ENCODE measurements at regions not wholly inside any gene's neighbourhood (a gene's known extent, or its start where the extent isn't known, plus 50 kb on each side); places are given as distances from the start of the nearest gene placed in this dataset.
"Not testable (repeated sequence)": the region's sequence is repeated elsewhere in the genome, so short reads cannot be mapped to it uniquely, and the experiment has no call there.

DNA sequence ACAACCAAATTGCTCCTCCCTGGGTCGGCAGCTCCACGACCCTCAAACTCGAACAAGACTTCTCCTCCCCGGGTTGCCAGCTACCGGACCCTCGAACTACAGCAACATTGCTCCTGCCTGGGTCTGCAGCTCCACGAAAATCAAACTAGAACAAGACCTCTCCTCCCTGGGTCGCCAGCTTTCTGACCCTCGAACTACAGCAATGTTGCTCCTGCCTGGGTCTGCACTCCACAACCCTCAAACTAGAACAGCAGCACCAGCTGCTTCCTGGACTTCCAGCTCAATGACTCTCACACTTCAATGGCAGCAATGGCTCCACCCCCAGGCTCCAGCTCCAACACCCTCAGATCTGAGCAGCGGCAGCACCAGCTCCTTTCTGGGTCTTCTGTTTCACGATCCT, 311.6 kb downstream of the PREX1 start:
- H3K27ac Mint-ChIP-seq; H3K4me3 Mint-ChIP-seq; H3K36me3 Mint-ChIP-seq (ENCODE audit: low read depth); H3K27me3 Mint-ChIP-seq (ENCODE audit: low read depth); H3K9me3 Mint-ChIP-seq; H3K4me1 Mint-ChIP-seq (ENCODE audit: low read depth): not testable (repeated sequence)

GRCh38 chr20:48514577-48514976, 313.2 kb downstream of the PREX1 start:
- H3K36me3 Mint-ChIP-seq (ENCODE audit: low read depth); H3K4me1 Mint-ChIP-seq (ENCODE audit: low read depth); H3K27me3 Mint-ChIP-seq (ENCODE audit: low read depth); H3K4me3 Mint-ChIP-seq; H3K27ac Mint-ChIP-seq; H3K9me3 Mint-ChIP-seq: not testable (repeated sequence)

DNA sequence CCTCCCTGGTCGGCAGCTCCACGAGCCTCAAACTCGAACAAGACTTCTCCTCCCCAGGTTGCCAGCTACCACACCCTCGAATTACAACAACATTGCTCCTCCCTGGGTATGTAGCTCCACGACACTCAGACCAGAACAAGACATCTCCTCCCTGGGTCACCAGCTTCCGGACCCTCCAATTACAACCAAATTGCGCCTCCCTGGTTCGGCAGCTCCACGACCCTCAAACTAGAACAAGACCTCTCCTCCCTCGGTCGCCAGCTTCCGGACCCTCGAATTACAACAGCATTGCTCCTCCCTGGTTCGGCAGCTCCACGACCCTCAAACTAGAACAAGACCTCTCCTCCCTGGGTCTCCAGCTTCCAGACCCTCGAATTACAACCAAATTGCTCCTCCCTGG, 315.3 kb downstream of the PREX1 start:
- not testable (repeated sequence) for H3K27ac Mint-ChIP-seq; H3K4me1 Mint-ChIP-seq (ENCODE audit: low read depth); H3K9me3 Mint-ChIP-seq; H3K4me3 Mint-ChIP-seq; H3K27me3 Mint-ChIP-seq (ENCODE audit: low read depth); H3K36me3 Mint-ChIP-seq (ENCODE audit: low read depth)

DNA sequence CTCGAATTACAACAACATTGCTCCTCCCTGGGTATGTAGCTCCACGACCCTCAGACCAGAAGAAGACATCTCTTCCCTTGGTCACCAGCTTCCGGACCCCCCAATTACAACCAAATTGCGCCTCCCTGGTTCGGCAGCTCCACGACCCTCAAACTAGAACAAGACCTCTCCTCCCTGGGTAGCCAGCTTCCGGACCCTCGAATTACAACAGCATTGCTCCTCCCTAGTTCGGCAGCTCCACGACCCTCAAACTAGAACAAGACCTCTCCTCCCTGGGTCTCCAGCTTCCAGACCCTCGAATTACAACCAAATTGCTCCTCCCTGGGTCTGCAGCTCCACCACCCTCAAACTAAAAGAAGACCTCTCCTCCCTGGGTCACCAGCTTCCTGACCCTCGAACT, 322.7 kb downstream of the PREX1 start:
- H3K36me3 Mint-ChIP-seq (ENCODE audit: low read depth); H3K9me3 Mint-ChIP-seq; H3K27ac Mint-ChIP-seq; H3K27me3 Mint-ChIP-seq (ENCODE audit: low read depth); H3K4me1 Mint-ChIP-seq (ENCODE audit: low read depth); H3K4me3 Mint-ChIP-seq: not testable (repeated sequence)

- H3K9me3 Mint-ChIP-seq, result no peaks in the 10 kb centered on the region
- no peak overlapping the region for H3K4me3 Mint-ChIP-seq
- no peaks in the 10 kb centered on the region for H3K4me1 Mint-ChIP-seq (ENCODE audit: low read depth)
- H3K27ac Mint-ChIP-seq, result no peak overlapping the region
- no peaks in the 10 kb centered on the region for H3K36me3 Mint-ChIP-seq (ENCODE audit: low read depth)
- no peaks in the 10 kb centered on the region for H3K27me3 Mint-ChIP-seq (ENCODE audit: low read depth)
These were observed 324.5 kb downstream of the PREX1 start for GRCh38 chr20:48503166-48503815.

DNA sequence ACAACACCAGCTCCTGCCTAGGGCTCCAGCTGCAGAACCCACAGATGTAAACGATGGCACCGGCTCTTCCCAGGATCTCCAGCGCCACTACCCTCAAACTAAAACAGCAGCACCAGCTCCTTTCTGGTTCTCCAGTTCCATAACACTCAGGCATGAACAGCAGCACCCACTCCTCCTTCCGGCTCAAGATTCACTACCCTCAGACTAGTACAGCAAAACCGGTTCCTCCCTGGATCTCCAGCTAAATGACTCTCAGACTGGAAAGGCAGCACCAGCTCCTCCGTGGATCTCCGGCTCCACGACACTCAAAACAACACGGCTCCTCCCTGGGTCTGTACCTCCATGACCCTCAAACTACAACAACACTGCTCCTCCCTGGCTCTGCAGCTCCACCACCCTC, 325.0 kb downstream of the PREX1 start:
- no peaks in the 10 kb centered on the region for H3K9me3 Mint-ChIP-seq
- no peaks in the 10 kb centered on the region for H3K4me1 Mint-ChIP-seq (ENCODE audit: low read depth)
- H3K27ac Mint-ChIP-seq, result no peak overlapping the region
- H3K4me3 Mint-ChIP-seq, result no peak overlapping the region
- H3K36me3 Mint-ChIP-seq (ENCODE audit: low read depth), result no peaks in the 10 kb centered on the region
- H3K27me3 Mint-ChIP-seq (ENCODE audit: low read depth), result no peaks in the 10 kb centered on the region

DNA sequence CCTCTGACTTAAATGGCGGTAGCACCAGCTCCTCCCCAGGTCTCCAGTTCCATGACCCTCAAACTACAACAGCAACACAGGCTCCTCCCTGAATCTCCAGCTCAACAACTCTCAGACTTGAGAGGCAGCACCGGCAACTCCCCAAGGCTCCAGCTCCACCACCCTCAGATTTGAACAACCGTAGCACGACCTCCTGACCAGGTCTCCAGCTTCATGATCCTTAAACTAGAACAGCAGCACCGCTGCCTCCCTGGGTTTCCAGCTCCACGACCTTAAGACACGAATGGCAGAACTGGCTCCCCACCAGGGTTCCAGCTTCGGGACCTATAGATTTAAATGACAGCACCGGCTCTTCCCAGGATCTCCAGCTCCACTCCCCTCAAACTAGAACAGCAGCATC, 325.8 kb downstream of the PREX1 start:
- no peaks in the 10 kb centered on the region for H3K9me3 Mint-ChIP-seq
- H3K27me3 Mint-ChIP-seq (ENCODE audit: low read depth), result no peaks in the 10 kb centered on the region
- no peak overlapping the region for H3K4me3 Mint-ChIP-seq
- H3K27ac Mint-ChIP-seq, result no peak overlapping the region
- H3K36me3 Mint-ChIP-seq (ENCODE audit: low read depth), result no peaks in the 10 kb centered on the region
- no peaks in the 10 kb centered on the region for H3K4me1 Mint-ChIP-seq (ENCODE audit: low read depth)

DNA sequence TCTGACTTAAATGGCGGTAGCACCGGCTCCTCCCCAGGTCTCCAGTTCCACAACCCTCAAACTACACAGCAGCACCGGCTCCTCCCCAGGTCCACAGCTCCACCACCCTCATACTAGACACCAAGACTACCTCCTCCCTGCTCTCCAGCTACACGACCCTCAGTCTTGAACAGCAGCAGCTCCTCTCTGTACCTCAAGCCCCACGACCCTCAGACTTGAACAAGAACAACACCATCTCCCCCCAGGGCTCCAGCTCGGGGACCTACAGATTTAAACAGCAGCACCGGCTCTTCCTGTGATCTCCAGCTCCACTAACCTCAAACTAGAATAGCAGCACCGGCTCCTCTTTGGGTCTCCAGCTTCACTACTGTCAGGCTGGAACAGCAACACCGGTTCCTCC, 326.9 kb downstream of the PREX1 start:
- not testable (repeated sequence) for H3K27me3 Mint-ChIP-seq (ENCODE audit: low read depth); H3K4me3 Mint-ChIP-seq; H3K9me3 Mint-ChIP-seq; H3K4me1 Mint-ChIP-seq (ENCODE audit: low read depth); H3K27ac Mint-ChIP-seq; H3K36me3 Mint-ChIP-seq (ENCODE audit: low read depth)

- H3K27me3 Mint-ChIP-seq (ENCODE audit: low read depth); H3K36me3 Mint-ChIP-seq (ENCODE audit: low read depth); H3K27ac Mint-ChIP-seq; H3K4me1 Mint-ChIP-seq (ENCODE audit: low read depth); H3K4me3 Mint-ChIP-seq; H3K9me3 Mint-ChIP-seq: not testable (repeated sequence)
These were observed 328.9 kb downstream of the PREX1 start for GRCh38 chr20:48498939-48499338.

DNA sequence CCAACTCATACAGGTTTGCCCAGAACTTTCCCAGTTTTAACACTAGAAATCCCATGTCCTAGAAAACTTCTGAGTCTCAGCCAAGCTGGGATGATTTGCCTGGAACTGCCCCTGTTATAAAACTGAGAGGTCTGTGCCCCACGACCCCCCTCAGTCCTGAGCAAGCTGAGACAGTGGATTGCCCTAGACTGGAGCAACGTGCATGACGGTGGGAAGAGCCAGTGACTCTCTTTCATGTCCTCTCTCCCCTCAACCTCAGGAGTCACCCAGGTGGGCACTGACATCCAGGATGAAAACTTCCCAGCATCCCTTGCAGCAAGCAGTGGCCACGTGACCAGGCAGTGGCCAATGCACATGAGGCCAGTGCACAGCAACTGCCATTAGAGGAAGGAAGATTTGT, 329.7 kb downstream of the PREX1 start:
- not testable (repeated sequence) for H3K27me3 Mint-ChIP-seq (ENCODE audit: low read depth); H3K4me1 Mint-ChIP-seq (ENCODE audit: low read depth); H3K27ac Mint-ChIP-seq; H3K36me3 Mint-ChIP-seq (ENCODE audit: low read depth); H3K4me3 Mint-ChIP-seq; H3K9me3 Mint-ChIP-seq

DNA sequence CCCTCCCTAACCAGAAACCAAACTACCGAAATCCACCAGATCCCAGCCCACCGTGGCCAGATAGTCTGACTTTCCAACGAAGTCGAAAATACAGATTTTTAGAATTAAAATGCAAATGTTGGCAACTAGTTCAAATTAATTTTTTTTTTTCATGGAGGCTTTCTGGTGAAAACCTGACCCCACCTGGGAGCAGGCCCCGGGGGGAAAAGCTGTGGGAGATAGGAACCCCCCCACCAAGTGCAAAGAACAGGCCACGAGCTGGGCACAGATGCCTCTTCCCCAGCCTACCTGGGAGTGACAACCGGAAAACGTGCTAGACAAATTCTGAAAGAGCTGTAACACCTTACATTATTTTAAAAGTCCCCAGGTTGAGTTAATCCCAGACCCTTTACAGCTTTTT, 333.8 kb downstream of the PREX1 start:
- H3K9me3 Mint-ChIP-seq, result no peaks in the 10 kb centered on the region
- H3K27ac Mint-ChIP-seq, result no peak overlapping the region
- H3K27me3 Mint-ChIP-seq (ENCODE audit: low read depth), result no peaks in the 10 kb centered on the region
- no peaks in the 10 kb centered on the region for H3K4me1 Mint-ChIP-seq (ENCODE audit: low read depth)
- H3K36me3 Mint-ChIP-seq (ENCODE audit: low read depth), result no peaks in the 10 kb centered on the region
- no peak overlapping the region for H3K4me3 Mint-ChIP-seq

GRCh38 chr20:48493331-48493730, 334.5 kb downstream of the PREX1 start:
- not testable (repeated sequence) for H3K9me3 Mint-ChIP-seq; H3K4me3 Mint-ChIP-seq; H3K27me3 Mint-ChIP-seq (ENCODE audit: low read depth); H3K4me1 Mint-ChIP-seq (ENCODE audit: low read depth); H3K36me3 Mint-ChIP-seq (ENCODE audit: low read depth); H3K27ac Mint-ChIP-seq

GRCh38 chr20:48492715-48493070, 335.1 kb downstream of the PREX1 start:
- H3K27me3 Mint-ChIP-seq (ENCODE audit: low read depth), result no peaks in the 10 kb centered on the region
- no peaks in the 10 kb centered on the region for H3K9me3 Mint-ChIP-seq
- no peaks in the 10 kb centered on the region for H3K4me1 Mint-ChIP-seq (ENCODE audit: low read depth)
- H3K27ac Mint-ChIP-seq, result no peak overlapping the region
- H3K36me3 Mint-ChIP-seq (ENCODE audit: low read depth), result no peaks in the 10 kb centered on the region
- no peak overlapping the region for H3K4me3 Mint-ChIP-seq

DNA sequence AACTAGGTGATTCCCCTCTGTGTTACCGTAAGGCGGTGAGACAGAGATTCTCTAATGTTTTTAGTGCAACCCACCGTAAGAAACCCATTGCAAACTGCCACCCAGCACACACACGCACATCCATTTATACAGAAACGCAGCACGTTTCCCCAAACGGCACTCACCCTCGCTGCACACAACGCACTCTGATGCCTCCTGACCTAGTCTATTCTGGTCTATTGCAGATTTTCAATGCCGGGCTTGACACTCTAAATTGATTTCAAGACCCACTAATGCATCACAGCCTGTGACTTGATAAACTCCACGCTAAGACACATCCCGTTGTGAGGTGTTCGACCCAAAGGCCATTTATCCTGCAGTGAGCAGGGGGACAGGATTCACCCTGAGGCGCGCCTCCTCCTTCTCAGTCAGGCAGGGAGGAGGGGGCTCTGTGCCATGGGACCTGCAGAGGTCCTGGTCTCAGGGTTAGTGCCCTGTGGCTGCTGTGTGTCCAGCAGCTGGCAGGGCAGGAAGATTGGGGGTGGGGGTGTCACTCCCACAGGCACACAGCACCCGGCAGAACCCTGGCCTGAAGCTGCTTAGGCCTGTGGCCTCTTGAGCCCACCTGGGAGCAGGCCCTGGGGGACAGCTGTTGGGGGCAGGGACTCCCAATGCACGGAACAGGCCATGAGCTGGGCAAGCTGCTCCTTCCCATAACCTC, 335.6 kb downstream of the PREX1 start:
- H3K27ac Mint-ChIP-seq, result no peak overlapping the region
- no peaks in the 10 kb centered on the region for H3K36me3 Mint-ChIP-seq (ENCODE audit: low read depth)
- no peaks in the 10 kb centered on the region for H3K9me3 Mint-ChIP-seq

GRCh38 chr20:48490961-48491831, 336.6 kb downstream of the PREX1 start:
- no peak overlapping the region for H3K27ac Mint-ChIP-seq
- H3K4me1 Mint-ChIP-seq (ENCODE audit: low read depth), result no peaks in the 10 kb centered on the region
- H3K9me3 Mint-ChIP-seq, result no peaks in the 10 kb centered on the region
- no peak overlapping the region for H3K4me3 Mint-ChIP-seq
- H3K27me3 Mint-ChIP-seq (ENCODE audit: low read depth), result peaks cover 4% of the 10 kb centered on the region
- H3K36me3 Mint-ChIP-seq (ENCODE audit: low read depth), result no peaks in the 10 kb centered on the region

More for the DNA sequence above, 335.6 kb downstream of the PREX1 start:
- no peak overlapping the region for H3K4me3 Mint-ChIP-seq
- H3K27me3 Mint-ChIP-seq (ENCODE audit: low read depth), result no peaks in the 10 kb centered on the region
- H3K4me1 Mint-ChIP-seq (ENCODE audit: low read depth), result no peaks in the 10 kb centered on the region

Measured in T-helper 1 cell treated with Interleukin-12 subunit alpha and Interleukin-12 subunit beta and Interleukin-4 antibody, amounts not matched to agents 30 μg/mL and 1 μg/mL, for 36 hours (primary cell).